C4-2B (cell line): ENCODE measurements at regions not wholly inside any gene's neighbourhood (a gene's known extent, or its start where the extent isn't known, plus 50 kb on each side); places are given as distances from the start of the nearest gene placed in this dataset.

ENCODE experiments used
- ZFX ChIP-seq: fragments of 450-650 bp; IDR thresholded peaks from 2 replicates; pipeline ENCODE4 v1.6.1; 2017
- TF ChIP-seq, protein P1 (sequence below): fragments of 450-650 bp; conservative IDR thresholded peaks from 2 replicates; pipeline ENCODE4 v1.5.1; 2017; ENCODE audit warnings: mild to moderate bottlenecking

DNA sequence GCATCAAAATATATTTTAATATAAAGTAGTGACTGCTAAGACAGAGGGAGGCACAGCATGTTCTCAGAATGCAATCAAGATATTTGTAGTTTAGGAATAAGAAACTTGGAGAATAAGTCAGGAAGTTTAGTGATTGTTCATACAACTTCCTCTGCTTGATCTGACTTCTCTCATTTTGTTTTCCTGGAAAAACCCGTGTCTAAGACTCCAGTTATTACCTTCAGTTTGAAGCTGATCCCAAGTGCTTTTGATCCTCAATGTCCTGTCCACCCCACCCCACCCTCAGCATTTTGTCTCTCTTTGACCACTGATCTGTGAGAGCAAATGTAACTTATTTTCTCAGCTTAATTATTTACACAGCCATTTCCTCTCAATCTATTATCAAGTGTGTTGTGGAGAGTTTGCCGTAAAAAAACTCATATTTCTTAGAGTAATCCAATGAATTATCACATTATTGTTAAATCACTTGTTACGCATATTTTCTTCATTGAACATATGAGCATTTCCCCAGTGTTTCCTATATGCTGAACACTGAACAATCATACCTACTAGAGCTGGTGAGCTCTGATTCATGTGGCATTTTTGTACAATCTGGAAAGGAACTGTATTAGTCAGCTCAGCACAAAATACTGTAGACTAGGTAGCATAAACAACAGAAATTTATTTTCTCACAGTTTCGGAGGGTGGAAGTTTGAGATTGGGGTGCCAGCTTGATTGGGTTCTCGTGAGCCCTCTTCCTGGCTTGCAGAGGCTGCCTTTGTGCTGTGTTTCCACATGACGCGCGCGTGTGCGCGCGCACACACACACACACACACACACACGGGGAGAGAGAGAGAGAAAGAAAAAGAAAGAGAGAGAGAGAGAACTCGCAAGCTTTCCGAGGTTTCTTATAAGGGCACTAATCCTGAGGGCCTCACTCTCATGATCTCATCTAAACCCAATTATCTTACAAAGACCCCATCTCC is 65.5 kb upstream of the DPYD start:
- TF ChIP-seq, protein P1, sequence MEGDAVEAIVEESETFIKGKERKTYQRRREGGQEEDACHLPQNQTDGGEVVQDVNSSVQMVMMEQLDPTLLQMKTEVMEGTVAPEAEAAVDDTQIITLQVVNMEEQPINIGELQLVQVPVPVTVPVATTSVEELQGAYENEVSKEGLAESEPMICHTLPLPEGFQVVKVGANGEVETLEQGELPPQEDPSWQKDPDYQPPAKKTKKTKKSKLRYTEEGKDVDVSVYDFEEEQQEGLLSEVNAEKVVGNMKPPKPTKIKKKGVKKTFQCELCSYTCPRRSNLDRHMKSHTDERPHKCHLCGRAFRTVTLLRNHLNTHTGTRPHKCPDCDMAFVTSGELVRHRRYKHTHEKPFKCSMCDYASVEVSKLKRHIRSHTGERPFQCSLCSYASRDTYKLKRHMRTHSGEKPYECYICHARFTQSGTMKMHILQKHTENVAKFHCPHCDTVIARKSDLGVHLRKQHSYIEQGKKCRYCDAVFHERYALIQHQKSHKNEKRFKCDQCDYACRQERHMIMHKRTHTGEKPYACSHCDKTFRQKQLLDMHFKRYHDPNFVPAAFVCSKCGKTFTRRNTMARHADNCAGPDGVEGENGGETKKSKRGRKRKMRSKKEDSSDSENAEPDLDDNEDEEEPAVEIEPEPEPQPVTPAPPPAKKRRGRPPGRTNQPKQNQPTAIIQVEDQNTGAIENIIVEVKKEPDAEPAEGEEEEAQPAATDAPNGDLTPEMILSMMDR, result no peak
- TF ChIP-seq ZFX, result no peak
